ENCODE measurements at regions not wholly inside any gene's neighbourhood (a gene's known extent, or its start where the extent isn't known, plus 50 kb on each side); places are given as distances from the start of the nearest gene placed in this dataset.

DNA sequence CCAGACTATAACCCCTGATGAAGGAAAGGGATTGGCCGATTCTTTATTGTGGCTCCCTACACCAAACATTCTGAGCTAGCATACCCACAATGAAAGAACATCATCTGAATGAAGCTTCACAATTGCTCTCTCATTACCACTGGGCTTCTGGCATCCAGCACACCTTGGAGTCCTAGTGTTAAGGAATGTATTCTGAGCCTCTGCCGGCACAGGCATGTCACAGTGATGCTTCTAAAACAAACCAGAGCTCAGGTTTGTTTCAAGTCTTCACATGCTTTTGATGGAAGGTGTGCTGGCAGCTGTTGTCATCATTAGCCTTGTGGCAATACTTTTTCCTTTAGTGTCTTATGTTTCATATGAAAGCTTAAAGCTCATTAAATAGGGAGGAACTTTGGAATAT is 76.3 kb upstream of the RBBP8 start:
- DNase-seq (no peak), FAIRE-seq (no peak), ATAC-seq (no peak)
- TF ChIP-seq, protein P1, sequence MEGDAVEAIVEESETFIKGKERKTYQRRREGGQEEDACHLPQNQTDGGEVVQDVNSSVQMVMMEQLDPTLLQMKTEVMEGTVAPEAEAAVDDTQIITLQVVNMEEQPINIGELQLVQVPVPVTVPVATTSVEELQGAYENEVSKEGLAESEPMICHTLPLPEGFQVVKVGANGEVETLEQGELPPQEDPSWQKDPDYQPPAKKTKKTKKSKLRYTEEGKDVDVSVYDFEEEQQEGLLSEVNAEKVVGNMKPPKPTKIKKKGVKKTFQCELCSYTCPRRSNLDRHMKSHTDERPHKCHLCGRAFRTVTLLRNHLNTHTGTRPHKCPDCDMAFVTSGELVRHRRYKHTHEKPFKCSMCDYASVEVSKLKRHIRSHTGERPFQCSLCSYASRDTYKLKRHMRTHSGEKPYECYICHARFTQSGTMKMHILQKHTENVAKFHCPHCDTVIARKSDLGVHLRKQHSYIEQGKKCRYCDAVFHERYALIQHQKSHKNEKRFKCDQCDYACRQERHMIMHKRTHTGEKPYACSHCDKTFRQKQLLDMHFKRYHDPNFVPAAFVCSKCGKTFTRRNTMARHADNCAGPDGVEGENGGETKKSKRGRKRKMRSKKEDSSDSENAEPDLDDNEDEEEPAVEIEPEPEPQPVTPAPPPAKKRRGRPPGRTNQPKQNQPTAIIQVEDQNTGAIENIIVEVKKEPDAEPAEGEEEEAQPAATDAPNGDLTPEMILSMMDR (IDR thresholded peaks at IDR 0.05): no peak
- WGBS, 2 donors: 82 to 95% methylated on average over 2 of the region's 2 CpGs
- no peaks in the 10 kb centered on the region for H3K36me3 ChIP-seq
- no peak overlapping the region for H3K27ac ChIP-seq
- H3K9me3 ChIP-seq: no peaks in the 10 kb centered on the region
- H3K4me1 ChIP-seq: no peaks in the 10 kb centered on the region
- no peak overlapping the region for H3K4me3 ChIP-seq
- no peaks in the 10 kb centered on the region for H3K27me3 ChIP-seq
- intact Hi-C loops (cut with DNase I): no loop called here

DNA sequence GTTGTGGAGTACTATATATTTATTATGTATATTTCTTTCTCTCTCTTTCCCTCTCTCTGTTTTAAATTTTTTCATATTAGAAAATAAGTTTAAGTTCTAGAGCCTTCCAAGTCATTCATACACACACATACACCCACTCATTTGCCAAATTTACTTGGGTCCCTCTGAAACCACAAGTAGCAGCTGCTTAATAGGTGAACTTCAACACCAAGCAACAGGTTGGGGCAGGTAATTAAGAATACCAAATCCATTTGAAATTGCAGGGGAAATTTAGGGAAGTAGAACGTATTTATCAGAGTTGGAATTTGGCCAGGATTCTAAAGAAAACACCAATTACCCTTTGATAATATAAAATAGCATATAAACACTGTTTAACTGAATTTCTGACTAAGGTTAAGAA is 75.0 kb upstream of the RBBP8 start:
- ATAC-seq: no peak
- Histone ChIP-seq H3K27ac (no peak overlapping the region), H3K9me3 (no peaks in the 10 kb centered on the region), H3K36me3 (no peaks in the 10 kb centered on the region), H3K4me1 (no peaks in the 10 kb centered on the region), H3K4me3 (no peak overlapping the region), H3K27me3 (no peaks in the 10 kb centered on the region)
- DNase-seq: no peak
- 5 to 7% methylated on average over 1 of the region's 1 CpG for WGBS, 2 donors
- TF ChIP-seq, protein P1 (IDR thresholded peaks at IDR 0.05): no peak
- intact Hi-C loops (cut with DNase I): no loop called here
- FAIRE-seq: no peak

DNA sequence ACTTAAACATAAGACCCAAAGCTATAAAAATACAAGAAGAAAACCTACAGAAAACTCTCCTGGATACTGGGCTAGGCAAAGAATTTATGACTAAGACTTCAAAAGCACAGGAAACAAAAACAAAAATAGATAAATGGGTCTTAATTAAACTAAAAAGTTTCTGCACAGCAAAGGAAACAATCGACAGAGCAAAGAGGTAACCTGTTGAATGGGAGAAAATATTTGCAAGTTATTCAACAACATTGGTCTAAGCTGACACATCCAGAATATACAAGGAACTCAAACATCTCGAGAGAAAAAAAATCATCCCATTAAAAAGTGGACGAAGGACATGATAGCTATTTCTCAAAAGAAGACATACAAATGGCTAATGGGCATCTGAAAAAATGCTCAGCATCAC is 72.3 kb upstream of the RBBP8 start:
- FAIRE-seq: no peak
- H3K27ac ChIP-seq: no peak overlapping the region
- WGBS, 2 donors: 72 to 84% methylated on average over 3 of the region's 3 CpGs
- H3K9me3 ChIP-seq: no peaks in the 10 kb centered on the region
- no peaks in the 10 kb centered on the region for H3K4me1 ChIP-seq
- H3K4me3 ChIP-seq: no peak overlapping the region
- H3K36me3 ChIP-seq: no peaks in the 10 kb centered on the region
- TF ChIP-seq, protein P1 (IDR thresholded peaks at IDR 0.05): no peak
- ATAC-seq: no peak
- no peaks in the 10 kb centered on the region for H3K27me3 ChIP-seq
- no peak for DNase-seq
- intact Hi-C loops (cut with DNase I): no loop called here

DNA sequence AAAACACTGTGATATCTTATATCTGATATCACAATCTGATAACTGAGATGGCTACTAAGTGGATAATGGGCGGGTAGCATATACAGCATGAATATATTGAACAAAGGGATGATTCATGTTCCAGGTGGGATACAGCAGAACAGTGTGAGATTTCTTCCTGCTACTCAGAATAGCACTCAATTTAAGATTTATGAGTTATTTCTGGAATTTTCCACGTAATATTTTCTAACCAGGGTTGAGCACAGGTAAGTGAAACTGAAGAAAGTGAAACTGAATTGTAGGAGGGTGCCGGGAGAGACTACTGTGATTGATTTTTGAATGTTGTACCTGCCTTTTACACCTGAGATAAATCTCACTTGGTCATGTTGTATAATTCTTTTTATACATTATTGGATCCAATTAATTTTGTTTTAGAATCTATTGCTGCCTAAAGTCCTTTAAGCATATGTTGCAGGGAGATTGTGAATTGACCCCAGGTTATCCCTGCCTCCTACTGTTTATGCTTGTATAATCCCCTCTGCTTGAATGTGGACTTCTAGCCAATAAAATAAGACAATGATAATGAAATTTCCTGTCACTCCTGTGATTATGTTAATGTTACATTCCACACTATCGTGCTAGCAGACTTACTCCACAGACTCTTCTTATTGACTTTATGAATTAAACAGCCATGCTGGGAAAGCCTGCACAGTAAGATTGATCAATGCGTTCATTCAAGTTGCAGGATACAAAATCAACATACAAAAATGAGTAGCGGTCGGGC is 67.6 kb upstream of the RBBP8 start:
- Histone ChIP-seq H3K9me3 (no peaks in the 10 kb centered on the region), H3K4me3 (peak overlapping the region in 2 of 4 donors; percentile 20 to 32), H3K27ac (peak overlapping the region in 2 of 4 donors; percentile 66 to 76), H3K36me3 (no peaks in the 10 kb centered on the region), H3K27me3 (no peaks in the 10 kb centered on the region), H3K4me1 (peaks cover 0 to 6% (median 5%) of the 10 kb centered on the region in 3 donors)
- WGBS, 2 donors: 23 to 27% methylated on average over 7 of the region's 7 CpGs
- FAIRE-seq (no peak), ATAC-seq (peak; percentile 75 to 91 (median 88)), DNase-seq (no peak)
- intact Hi-C loops (cut with DNase I): no loop called here
- TF ChIP-seq, protein P1 (IDR thresholded peaks at IDR 0.05): no peak

DNA sequence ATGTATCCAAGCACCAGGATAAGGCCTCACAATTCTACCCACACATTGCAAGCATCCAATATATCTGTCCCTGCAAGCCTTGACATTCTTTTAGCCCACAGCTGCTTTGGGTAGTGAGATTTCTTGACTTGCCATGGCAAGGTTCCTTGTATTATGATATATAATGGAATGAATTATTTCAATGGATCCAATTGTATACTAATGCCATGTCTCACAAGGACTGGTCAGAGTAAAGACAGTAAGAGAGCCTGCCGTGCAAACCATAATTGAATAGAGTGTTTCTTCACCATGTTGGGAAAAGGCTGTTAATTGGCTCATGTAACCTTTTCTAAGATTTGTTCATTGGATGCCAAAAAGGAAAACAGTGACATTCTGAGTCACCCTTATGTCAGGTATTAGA is 64.3 kb upstream of the RBBP8 start:
- intact Hi-C loops (cut with DNase I): no loop called here
- ATAC-seq (no peak), FAIRE-seq (no peak), DNase-seq (no peak)
- Histone ChIP-seq H3K27me3 (no peaks in the 10 kb centered on the region), H3K27ac (no peak overlapping the region), H3K4me1 (peaks cover 6 to 23% (median 20%) of the 10 kb centered on the region in 3 donors), H3K9me3 (no peaks in the 10 kb centered on the region), H3K36me3 (no peaks in the 10 kb centered on the region), H3K4me3 (no peak overlapping the region)
- TF ChIP-seq, protein P1 (IDR thresholded peaks at IDR 0.05): no peak
- WGBS, 2 donors: 98 to 99% methylated on average over 1 of the region's 1 CpG
